ENCODE measurements at regions not wholly inside any gene's neighbourhood (a gene's known extent, or its start where the extent isn't known, plus 50 kb on each side); places are given as distances from the start of the nearest gene placed in this dataset.

- no peaks in the 10 kb centered on the region for H3K9me3 ChIP-seq (ENCODE audit: low read length)
- DNase-seq (ENCODE audit: low spot score): no peak
- ATAC-seq: no peak
- no peak overlapping the region for H3K4me2 ChIP-seq (ENCODE audit: low read depth, low read length)
- FAIRE-seq: no peak
- H3K9ac ChIP-seq (ENCODE audit: insufficient read depth, low read depth, low read length): no peak overlapping the region
- no peak overlapping the region for H3K4me3 ChIP-seq (replicated peaks in 1 of 3; ENCODE audit: insufficient read depth in 1 of 3, low read depth in 2 of 3, low read length in 3 of 3)
- no peaks in the 10 kb centered on the region for H3K36me3 ChIP-seq (replicated peaks in 1 of 2; ENCODE audit: control insufficient read depth in 1 of 2, insufficient read depth in 2 of 2, low read length in 2 of 2)
- BruUV-seq (replicated peaks): no TSS peak
- in situ Hi-C loops (cut with HindIII; ENCODE audit: extremely low pct_ligation_motif_present, low pct_unique_long_range_greater_than_20kb) (no loop called here), intact Hi-C loops (cut with micrococcal nuclease; ENCODE audit: unreplicated experiment) (no loop called here)
- H4K20me1 ChIP-seq (ENCODE audit: insufficient read depth, low read length): no peaks in the 10 kb centered on the region
- H3K27me3 ChIP-seq (ENCODE audit: control insufficient read depth in 1 of 2, insufficient read depth in 2 of 2, low read length in 2 of 2): no peaks in the 10 kb centered on the region
- ChIA-PET CTCF (ENCODE audit: low intra/inter-chr PET ratio, low total read pairs) (no interaction called here), POLR2A (no interaction called here)
- 71% methylated on average over 5 of the region's 5 CpGs for WGBS (ENCODE audit: low lambda C conversion rate)
- H3K27ac ChIP-seq (ENCODE audit: extremely low read length, insufficient read depth, low read length): no peak overlapping the region
- no peak overlapping the region for H2AFZ ChIP-seq (ENCODE audit: low read length)
- H3K79me2 ChIP-seq (ENCODE audit: insufficient read depth, low read length): no peaks in the 10 kb centered on the region
- no peaks in the 10 kb centered on the region for H3K4me1 ChIP-seq (ENCODE audit: insufficient read depth, low read length)
- TF ChIP-seq ATRX (CRISPR knock-in tag; IDR thresholded peaks at IDR 0.05; ENCODE audit: borderline replicate concordance) (no peak), ZBTB43 (CRISPR knock-in tag; conservative IDR thresholded peaks at IDR 0.05) (no peak)
Observed at GRCh38 chr14:86596024-86596423, 1066.1 kb downstream of the FLRT2 start.

- Histone ChIP-seq H3K4me2 (ENCODE audit: low read depth, low read length) (no peak overlapping the region), H3K4me3 (replicated peaks in 1 of 3; ENCODE audit: insufficient read depth in 1 of 3, low read depth in 2 of 3, low read length in 3 of 3) (no peak overlapping the region), H2AFZ (ENCODE audit: low read length) (no peak overlapping the region), H3K9me3 (ENCODE audit: low read length) (no peaks in the 10 kb centered on the region), H3K9ac (ENCODE audit: insufficient read depth, low read depth, low read length) (no peak overlapping the region), H3K27me3 (ENCODE audit: control insufficient read depth in 1 of 2, insufficient read depth in 2 of 2, low read length in 2 of 2) (no peaks in the 10 kb centered on the region), H3K36me3 (replicated peaks in 1 of 2; ENCODE audit: control insufficient read depth in 1 of 2, insufficient read depth in 2 of 2, low read length in 2 of 2) (no peaks in the 10 kb centered on the region), H3K27ac (ENCODE audit: extremely low read length, insufficient read depth, low read length) (no peak overlapping the region), H3K79me2 (ENCODE audit: insufficient read depth, low read length) (no peaks in the 10 kb centered on the region), H3K4me1 (ENCODE audit: insufficient read depth, low read length) (no peaks in the 10 kb centered on the region), H4K20me1 (ENCODE audit: insufficient read depth, low read length) (no peaks in the 10 kb centered on the region)
- TF ChIP-seq MAFK (conservative IDR thresholded peaks at IDR 0.05 in 1 of 2, IDR thresholded peaks at IDR 0.05 in 1 of 2; ENCODE audit: low read length in 2 of 2): peak; percentile 39 to 83; a peak in 3 of 4 replicates
- TF ChIP-seq ZNF556 (CRISPR knock-in tag; IDR thresholded peaks at IDR 0.05; ENCODE audit: borderline replicate concordance): no peak
- TF ChIP-seq MAFF (IDR thresholded peaks at IDR 0.05; ENCODE audit: low read depth, low read length): peak; percentile 73
- CTCF ChIA-PET (ENCODE audit: low intra/inter-chr PET ratio, low total read pairs): no interaction called here
- DNase-seq (ENCODE audit: low spot score): no peak
- no TSS peak for BruUV-seq (replicated peaks)
- POLR2A ChIA-PET: no interaction called here
- FAIRE-seq: no peak
- intact Hi-C loops (cut with micrococcal nuclease; ENCODE audit: unreplicated experiment): no loop called here
- ATAC-seq: no peak
- WGBS (ENCODE audit: low lambda C conversion rate): 91% methylated on average over 1 of the region's 1 CpG
- in situ Hi-C loops (cut with HindIII; ENCODE audit: extremely low pct_ligation_motif_present, low pct_unique_long_range_greater_than_20kb): no loop called here
Observed at GRCh38 chr14:86575141-86575540, 1045.2 kb downstream of the FLRT2 start.
